ENCODE measurements at regions not wholly inside any gene's neighbourhood (a gene's known extent, or its start where the extent isn't known, plus 50 kb on each side); places are given as distances from the start of the nearest gene placed in this dataset.

DNA sequence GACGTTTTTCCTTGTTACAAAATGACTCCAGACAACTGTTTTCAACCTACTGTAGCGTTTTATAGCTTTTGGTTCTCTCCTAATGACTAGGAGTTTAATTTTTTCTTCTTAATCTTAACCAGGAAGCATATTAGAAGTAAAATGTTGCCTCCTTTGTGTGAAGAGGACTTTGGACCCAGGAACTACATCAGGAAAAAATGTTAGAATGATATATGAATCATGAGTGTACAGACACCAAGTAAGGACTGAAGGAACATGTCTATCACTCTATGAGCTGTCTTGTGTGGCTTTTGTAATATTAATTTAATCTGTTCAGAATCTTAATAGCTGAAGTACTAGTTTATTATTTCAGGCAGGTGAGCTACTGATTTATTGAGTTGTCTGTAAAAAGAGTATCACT lies 71.0 kb upstream of the MARCKS start:
- Histone ChIP-seq H3K27me3 (ENCODE audit: control insufficient read depth in 4 of 4, insufficient read depth in 4 of 4, low read length in 3 of 4) (no peaks in the 10 kb centered on the region), H3K4me3 (ENCODE audit: low read depth in 1 of 3, low read length in 3 of 3) (no peak overlapping the region), H3K27ac (ENCODE audit: low read depth in 1 of 2, low read length in 2 of 2) (no peak overlapping the region), H3K36me3 (ENCODE audit: control insufficient read depth in 4 of 4, insufficient read depth in 3 of 4, low read depth in 1 of 4, low read length in 3 of 4) (no peaks in the 10 kb centered on the region), H3K9ac (ENCODE audit: low read depth in 1 of 2, low read length in 2 of 2) (no peak overlapping the region), H3K9me3 (ENCODE audit: control insufficient read depth in 4 of 4, low read length in 3 of 4) (no peaks in the 10 kb centered on the region), H3K4me1 (ENCODE audit: control insufficient read depth in 4 of 4, insufficient read depth in 4 of 4, low read length in 3 of 4) (no peaks in the 10 kb centered on the region)
- no peak for DNase-seq (ENCODE audit: low spot score)
- TF ChIP-seq, protein P1, sequence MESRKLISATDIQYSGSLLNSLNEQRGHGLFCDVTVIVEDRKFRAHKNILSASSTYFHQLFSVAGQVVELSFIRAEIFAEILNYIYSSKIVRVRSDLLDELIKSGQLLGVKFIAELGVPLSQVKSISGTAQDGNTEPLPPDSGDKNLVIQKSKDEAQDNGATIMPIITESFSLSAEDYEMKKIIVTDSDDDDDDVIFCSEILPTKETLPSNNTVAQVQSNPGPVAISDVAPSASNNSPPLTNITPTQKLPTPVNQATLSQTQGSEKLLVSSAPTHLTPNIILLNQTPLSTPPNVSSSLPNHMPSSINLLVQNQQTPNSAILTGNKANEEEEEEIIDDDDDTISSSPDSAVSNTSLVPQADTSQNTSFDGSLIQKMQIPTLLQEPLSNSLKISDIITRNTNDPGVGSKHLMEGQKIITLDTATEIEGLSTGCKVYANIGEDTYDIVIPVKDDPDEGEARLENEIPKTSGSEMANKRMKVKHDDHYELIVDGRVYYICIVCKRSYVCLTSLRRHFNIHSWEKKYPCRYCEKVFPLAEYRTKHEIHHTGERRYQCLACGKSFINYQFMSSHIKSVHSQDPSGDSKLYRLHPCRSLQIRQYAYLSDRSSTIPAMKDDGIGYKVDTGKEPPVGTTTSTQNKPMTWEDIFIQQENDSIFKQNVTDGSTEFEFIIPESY (IDR thresholded peaks at IDR 0.05) = no peak
- TF ChIP-seq, protein P2, sequence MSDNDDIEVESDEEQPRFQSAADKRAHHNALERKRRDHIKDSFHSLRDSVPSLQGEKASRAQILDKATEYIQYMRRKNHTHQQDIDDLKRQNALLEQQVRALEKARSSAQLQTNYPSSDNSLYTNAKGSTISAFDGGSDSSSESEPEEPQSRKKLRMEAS (IDR thresholded peaks at IDR 0.05) = no peak
- no peak for TF ChIP-seq RXRA (IDR thresholded peaks at IDR 0.05)
- TF ChIP-seq YY1 (IDR thresholded peaks at IDR 0.05) = no peak
- TF ChIP-seq SP1 (IDR thresholded peaks at IDR 0.05) = no peak
- no peak for TF ChIP-seq JUND (IDR thresholded peaks at IDR 0.05)
- no peak for TF ChIP-seq NR2F2 (IDR thresholded peaks at IDR 0.05)
- no peak for TF ChIP-seq HNF4A (conservative IDR thresholded peaks at IDR 0.05)
- TF ChIP-seq HNF4G (IDR thresholded peaks at IDR 0.05) = no peak
- no peak for TF ChIP-seq FOXA2 (IDR thresholded peaks at IDR 0.05)
- TF ChIP-seq FOXA1 (IDR thresholded peaks at IDR 0.05) = no peak
- TF ChIP-seq RAD21 (IDR thresholded peaks at IDR 0.05) = no peak
- TF ChIP-seq, protein P3, sequence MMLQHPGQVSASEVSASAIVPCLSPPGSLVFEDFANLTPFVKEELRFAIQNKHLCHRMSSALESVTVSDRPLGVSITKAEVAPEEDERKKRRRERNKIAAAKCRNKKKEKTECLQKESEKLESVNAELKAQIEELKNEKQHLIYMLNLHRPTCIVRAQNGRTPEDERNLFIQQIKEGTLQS (IDR thresholded peaks at IDR 0.05) = no peak
- no peak for TF ChIP-seq TAF1 (conservative IDR thresholded peaks at IDR 0.05)
- TF ChIP-seq, protein P4, sequence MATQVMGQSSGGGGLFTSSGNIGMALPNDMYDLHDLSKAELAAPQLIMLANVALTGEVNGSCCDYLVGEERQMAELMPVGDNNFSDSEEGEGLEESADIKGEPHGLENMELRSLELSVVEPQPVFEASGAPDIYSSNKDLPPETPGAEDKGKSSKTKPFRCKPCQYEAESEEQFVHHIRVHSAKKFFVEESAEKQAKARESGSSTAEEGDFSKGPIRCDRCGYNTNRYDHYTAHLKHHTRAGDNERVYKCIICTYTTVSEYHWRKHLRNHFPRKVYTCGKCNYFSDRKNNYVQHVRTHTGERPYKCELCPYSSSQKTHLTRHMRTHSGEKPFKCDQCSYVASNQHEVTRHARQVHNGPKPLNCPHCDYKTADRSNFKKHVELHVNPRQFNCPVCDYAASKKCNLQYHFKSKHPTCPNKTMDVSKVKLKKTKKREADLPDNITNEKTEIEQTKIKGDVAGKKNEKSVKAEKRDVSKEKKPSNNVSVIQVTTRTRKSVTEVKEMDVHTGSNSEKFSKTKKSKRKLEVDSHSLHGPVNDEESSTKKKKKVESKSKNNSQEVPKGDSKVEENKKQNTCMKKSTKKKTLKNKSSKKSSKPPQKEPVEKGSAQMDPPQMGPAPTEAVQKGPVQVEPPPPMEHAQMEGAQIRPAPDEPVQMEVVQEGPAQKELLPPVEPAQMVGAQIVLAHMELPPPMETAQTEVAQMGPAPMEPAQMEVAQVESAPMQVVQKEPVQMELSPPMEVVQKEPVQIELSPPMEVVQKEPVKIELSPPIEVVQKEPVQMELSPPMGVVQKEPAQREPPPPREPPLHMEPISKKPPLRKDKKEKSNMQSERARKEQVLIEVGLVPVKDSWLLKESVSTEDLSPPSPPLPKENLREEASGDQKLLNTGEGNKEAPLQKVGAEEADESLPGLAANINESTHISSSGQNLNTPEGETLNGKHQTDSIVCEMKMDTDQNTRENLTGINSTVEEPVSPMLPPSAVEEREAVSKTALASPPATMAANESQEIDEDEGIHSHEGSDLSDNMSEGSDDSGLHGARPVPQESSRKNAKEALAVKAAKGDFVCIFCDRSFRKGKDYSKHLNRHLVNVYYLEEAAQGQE (IDR thresholded peaks at IDR 0.05) = no peak
- TF ChIP-seq GABPA (IDR thresholded peaks at IDR 0.05 in 1 of 2, conservative IDR thresholded peaks at IDR 0.05 in 1 of 2) = no peak
- 86% methylated on average over 2 of the region's 2 CpGs for WGBS

DNA sequence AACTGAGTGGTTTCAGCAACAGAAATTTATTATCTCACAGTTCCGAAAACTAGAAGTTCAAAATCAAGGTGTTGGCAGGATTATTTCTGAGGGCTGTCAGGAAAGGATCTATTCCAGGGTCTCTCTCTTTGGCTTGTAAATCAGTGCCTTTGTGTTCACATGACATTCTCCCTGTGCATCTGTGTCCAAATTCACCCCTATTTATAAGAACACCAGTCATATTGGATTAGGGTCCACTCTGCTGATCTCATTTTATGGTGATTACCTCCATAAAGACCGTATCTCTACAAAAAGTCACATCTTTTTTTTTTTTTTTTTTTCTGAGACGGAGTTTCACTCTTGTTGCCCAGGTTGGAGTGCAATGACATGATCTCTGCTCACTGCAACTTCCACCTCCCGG lies 68.6 kb upstream of the MARCKS start:
- no peaks in the 10 kb centered on the region for H3K9me3 ChIP-seq (ENCODE audit: control insufficient read depth in 4 of 4, low read length in 3 of 4)
- no peaks in the 10 kb centered on the region for H3K4me1 ChIP-seq (ENCODE audit: control insufficient read depth in 4 of 4, insufficient read depth in 4 of 4, low read length in 3 of 4)
- no peak overlapping the region for H3K4me3 ChIP-seq (ENCODE audit: low read depth in 1 of 3, low read length in 3 of 3)
- no peak for DNase-seq (ENCODE audit: low spot score)
- no peak overlapping the region for H3K9ac ChIP-seq (ENCODE audit: low read depth in 1 of 2, low read length in 2 of 2)
- H3K36me3 ChIP-seq (ENCODE audit: control insufficient read depth in 4 of 4, insufficient read depth in 3 of 4, low read depth in 1 of 4, low read length in 3 of 4) = no peaks in the 10 kb centered on the region
- WGBS = 90% methylated on average over 4 of the region's 4 CpGs
- H3K27ac ChIP-seq (ENCODE audit: low read depth in 1 of 2, low read length in 2 of 2) = no peak overlapping the region
- H3K27me3 ChIP-seq (ENCODE audit: control insufficient read depth in 4 of 4, insufficient read depth in 4 of 4, low read length in 3 of 4) = no peaks in the 10 kb centered on the region
- TF ChIP-seq FOXA1 (IDR thresholded peaks at IDR 0.05) = no peak
- no peak for TF ChIP-seq RXRA (IDR thresholded peaks at IDR 0.05)
- no peak for TF ChIP-seq NR2F2 (IDR thresholded peaks at IDR 0.05)
- TF ChIP-seq, protein P5, sequence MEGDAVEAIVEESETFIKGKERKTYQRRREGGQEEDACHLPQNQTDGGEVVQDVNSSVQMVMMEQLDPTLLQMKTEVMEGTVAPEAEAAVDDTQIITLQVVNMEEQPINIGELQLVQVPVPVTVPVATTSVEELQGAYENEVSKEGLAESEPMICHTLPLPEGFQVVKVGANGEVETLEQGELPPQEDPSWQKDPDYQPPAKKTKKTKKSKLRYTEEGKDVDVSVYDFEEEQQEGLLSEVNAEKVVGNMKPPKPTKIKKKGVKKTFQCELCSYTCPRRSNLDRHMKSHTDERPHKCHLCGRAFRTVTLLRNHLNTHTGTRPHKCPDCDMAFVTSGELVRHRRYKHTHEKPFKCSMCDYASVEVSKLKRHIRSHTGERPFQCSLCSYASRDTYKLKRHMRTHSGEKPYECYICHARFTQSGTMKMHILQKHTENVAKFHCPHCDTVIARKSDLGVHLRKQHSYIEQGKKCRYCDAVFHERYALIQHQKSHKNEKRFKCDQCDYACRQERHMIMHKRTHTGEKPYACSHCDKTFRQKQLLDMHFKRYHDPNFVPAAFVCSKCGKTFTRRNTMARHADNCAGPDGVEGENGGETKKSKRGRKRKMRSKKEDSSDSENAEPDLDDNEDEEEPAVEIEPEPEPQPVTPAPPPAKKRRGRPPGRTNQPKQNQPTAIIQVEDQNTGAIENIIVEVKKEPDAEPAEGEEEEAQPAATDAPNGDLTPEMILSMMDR (IDR thresholded peaks at IDR 0.05; ENCODE audit: low read depth, low read length, missing input control) = no peak
- TF ChIP-seq EGR1 (IDR thresholded peaks at IDR 0.05; ENCODE audit: low read depth in 2 of 2) = no peak
- no peak for TF ChIP-seq HNF4G (IDR thresholded peaks at IDR 0.05)
- TF ChIP-seq TAF1 (conservative IDR thresholded peaks at IDR 0.05) = no peak
- no peak for TF ChIP-seq HNF4A (conservative IDR thresholded peaks at IDR 0.05)
- TF ChIP-seq, protein P1 (IDR thresholded peaks at IDR 0.05) = no peak
- TF ChIP-seq GABPA (IDR thresholded peaks at IDR 0.05 in 1 of 2, conservative IDR thresholded peaks at IDR 0.05 in 1 of 2) = no peak
- TF ChIP-seq YY1 (IDR thresholded peaks at IDR 0.05) = no peak
- no peak for TF ChIP-seq JUND (IDR thresholded peaks at IDR 0.05)
- TF ChIP-seq FOXA2 (IDR thresholded peaks at IDR 0.05) = no peak
- TF ChIP-seq, protein P3 (IDR thresholded peaks at IDR 0.05) = no peak
- TF ChIP-seq, protein P2 (IDR thresholded peaks at IDR 0.05) = no peak
- TF ChIP-seq RAD21 (IDR thresholded peaks at IDR 0.05) = no peak
- no peak for TF ChIP-seq SP1 (IDR thresholded peaks at IDR 0.05)
